Breast epithelium (tissue), 3 donors: ENCODE measurements at regions not wholly inside any gene's neighbourhood (a gene's known extent, or its start where the extent isn't known, plus 50 kb on each side); places are given as distances from the start of the nearest gene placed in this dataset.

ENCODE experiments used
- POLR2A ChIP-seq: fragments of 450-650 bp; IDR thresholded peaks from one replicate; pipeline ENCODE4 v1.6.1; 2016; ENCODE audit warnings: antibody characterized with exemption, mild to moderate bottlenecking, moderate library complexity
- POLR2AphosphoS5 ChIP-seq, 3 donors: sonication (generic); formaldehyde crosslinking; IDR thresholded peaks; one replicate each; pipeline ENCODE4 v1.6.1; 2017; ENCODE audit warnings: antibody characterized with exemption in 3 of 3

DNA sequence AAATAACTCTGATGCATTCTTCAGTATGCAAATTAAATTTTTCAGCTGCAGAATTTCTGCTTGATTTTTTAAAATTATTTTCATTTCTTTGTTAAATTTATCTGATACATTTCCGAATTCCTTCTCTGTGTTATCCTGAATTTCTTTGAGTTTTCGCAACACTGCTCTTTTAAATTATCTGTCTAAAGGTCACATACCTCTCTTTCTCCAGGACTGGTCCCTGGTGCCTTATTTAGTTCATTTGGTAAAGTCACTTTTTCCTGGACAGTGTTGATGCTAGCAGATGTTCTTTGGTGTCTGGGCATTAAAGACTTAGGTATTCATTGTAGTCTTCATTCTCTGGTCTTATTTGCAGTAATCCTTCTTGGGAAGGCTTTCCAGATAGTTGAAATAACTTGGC, 577.4 kb upstream of the LUZP2 start:
- TF ChIP-seq POLR2AphosphoS5 (IDR thresholded peaks at IDR 0.05) (no peak), POLR2A (no peak)
